NCI-H2171 treated with DMSO at 0.1 percent for 48 hours (cell line): ENCODE measurements at regions not wholly inside any gene's neighbourhood (a gene's known extent, or its start where the extent isn't known, plus 50 kb on each side); places are given as distances from the start of the nearest gene placed in this dataset.

Experiments
- DNase-seq: peaks from one replicate; lab custom pipeline; 2025; lab: John Stamatoyannopoulos, UW

DNA sequence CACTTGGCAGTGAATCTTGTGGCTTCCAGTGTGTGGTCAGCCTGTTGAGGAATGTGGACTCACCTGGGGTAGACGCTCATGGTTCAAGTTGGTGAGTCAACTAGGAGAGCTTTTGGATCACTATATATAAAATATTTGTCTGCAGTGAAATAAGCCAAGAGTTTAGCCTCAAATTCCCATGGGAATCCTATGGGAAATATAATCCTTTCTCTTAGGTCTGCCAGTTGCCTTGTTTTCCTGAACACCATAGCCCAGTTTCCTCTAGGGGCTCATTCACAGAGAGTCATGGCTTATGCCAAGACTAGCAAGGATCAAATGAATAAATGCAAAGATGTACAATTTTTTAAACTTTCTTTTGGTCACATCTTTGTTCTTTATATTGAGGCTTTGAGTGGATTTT is 100.1 kb upstream of the NPHP3 start:
- peak; percentile 86 for DNase-seq

DNA sequence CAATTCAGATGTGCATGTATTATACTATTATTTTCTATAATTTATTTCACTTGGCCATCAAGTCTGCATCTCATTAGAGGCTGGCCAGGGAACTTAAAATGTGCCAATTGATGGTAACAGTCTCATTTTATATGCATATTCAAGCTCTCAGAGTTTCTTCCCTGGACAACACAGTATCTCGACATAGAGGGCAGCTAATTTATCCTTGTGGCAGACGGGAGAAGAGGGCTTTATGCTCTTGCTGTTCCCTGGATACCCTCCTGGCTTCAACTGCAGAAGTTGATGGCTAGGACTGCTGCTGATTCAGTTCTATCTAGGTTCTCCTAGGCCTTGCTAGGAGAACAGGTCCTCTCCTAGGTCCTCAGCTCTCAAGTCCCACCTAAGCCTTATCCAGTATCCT is 99.1 kb upstream of the NPHP3 start:
- DNase-seq: no peak

DNA sequence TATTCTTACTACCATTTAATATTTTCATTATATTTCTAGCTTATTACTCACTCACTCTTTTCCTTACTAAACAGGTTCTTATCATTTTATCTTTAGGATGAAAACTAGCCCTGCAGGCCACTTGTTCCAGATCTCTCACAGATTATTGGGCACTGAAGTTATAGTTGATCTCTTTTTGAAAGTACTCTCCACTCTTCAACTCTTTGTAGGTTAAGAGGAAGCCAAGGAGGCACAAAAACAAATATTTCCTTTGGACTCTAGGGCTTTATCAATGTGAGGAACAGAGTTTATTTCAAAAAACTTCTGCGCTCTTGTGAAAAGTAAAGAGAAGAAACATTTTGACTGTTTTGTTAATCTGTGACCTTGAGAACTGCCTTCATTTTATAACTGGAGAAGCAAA is 96.0 kb upstream of the NPHP3 start:
- no peak for DNase-seq

DNA sequence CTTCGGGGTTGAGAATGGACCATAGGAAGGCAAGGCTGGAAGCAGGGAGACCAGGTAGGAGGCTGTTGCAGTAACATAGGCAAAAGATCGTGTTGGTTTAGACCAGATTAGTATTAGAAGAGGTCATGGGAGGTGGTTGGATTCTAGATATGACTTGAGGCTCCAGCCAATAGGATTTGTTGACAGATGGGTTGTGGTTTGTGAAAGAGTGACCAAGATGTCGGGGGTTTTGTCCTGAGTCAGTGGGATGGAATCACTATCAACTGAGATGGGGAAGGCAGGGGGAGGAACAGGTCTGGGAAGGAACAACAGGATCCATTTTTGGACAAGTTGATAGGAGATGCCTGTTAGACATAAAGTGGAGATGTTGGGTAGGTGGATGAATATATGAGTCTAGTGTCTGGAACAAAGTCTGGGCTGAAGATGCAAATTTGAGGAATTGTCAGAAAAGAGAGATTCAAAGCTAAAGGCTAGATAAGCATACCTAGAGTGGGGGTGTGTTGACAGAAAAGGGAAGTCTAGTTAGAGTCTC is 95.5 kb upstream of the NPHP3 start:
- no peak for DNase-seq

DNA sequence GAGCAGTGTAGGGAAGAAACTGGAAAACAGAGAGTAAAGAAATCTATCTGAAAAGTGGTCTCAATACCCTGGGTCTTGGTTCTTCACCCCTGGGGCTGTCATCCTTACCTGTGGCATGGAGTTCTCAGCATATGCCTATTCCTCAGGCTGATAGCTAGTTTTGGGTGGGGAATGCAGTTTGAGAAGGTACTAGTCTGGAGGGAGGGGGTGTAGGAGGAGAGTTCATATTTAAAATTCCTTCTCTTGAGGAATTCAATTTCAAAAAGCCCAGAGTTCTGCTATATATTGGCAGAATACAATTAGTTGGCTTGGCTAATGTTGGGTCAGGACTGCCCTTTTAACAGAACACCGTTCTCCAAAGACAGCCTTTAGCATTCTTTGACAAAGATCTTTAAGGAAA is 82.9 kb upstream of the NPHP3 start:
- no peak for DNase-seq

DNA sequence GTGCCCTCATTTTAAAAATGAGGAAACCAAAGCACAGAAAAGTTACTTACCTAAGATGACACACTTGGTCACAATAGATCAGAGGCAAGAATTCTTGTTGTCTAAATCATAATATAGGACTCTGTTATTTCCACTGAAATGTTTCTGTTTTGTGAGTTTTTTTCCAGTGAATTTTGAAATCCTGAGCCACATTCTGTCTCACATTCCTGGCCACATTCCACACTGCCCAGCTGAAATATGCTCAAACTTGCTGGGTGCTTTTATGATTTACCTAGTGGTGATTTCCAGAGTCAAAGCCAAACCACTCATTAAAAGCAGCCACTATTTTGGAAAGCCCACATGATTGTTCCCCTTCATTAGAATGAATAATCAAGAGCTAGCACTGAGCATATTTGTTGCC is 82.3 kb upstream of the NPHP3 start:
- DNase-seq: no peak

DNA sequence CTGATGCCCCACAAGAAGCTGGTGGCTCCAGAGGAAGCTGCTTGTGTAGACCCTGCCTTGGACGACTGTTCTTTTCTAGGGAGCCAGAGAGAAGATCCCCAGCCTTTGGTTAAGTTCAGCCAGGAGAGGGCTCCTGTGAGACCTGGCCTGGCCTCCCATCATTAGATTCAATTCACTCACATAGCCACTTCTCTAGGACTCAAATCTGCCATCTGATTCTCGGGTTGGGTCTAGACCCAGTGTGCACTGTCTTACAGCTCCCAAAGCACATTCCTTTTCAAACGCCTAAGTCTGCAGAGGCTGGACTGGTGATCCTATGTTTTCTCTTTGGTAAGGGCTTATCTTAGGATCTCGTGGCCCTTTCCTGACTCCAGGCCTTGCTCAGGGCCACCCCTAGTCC is 81.7 kb upstream of the NPHP3 start:
- DNase-seq: no peak

DNA sequence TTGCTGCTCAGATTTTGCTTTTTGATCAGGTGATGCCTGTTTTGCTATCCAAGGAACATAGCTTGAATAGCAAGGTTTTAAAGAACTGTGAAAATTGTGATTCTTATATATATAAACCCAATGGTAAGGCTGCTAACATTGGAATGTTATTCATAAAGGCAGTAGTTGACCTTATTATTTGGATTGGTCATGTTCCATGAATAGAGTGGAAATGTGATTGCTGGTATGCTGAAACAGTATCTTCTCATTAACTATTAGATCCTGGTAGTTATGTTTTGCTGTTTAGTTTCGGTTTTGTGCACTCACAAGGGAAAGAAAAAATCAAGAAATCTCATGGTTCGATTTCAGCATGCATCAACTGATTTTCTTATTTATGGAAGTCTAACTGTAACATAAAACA is 78.7 kb upstream of the NPHP3 start:
- no peak for DNase-seq

DNA sequence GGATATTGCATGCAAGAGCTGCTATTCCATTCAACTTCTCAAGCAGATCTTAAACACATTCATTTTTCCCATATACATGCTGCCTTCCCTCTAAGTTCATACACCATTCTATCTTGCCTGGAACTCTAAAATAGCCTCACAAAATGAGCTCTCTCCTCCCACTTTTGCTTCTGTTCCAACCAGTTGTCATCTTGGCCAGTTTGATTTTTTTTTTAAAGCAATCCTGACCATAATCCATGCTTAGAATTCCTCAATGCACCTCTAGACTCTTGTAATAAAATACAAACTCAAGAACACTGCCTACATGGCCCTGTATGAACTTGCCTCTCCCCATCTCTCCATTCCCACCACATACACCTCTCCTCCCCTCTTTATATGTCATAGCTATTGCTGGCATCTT is 68.6 kb upstream of the NPHP3 start:
- no peak for DNase-seq

DNA sequence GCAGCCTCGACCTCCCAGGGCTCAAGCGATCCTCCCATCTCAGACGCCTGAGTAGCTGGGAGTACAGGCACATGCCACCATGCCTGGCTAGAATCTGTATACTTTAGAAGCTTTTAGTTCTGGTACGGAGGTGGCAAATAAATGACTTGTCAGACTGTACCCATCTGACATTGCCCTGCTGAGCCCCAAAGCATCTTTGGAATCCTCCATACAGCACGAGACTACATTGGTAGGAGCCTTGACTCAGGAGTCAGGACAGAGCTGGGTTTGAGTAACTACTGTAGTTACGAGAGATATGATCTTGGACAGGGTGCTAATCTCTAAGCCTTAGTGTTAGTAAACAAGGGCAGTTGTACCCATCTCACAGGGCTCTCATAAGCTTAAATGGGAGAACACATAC is 67.8 kb upstream of the NPHP3 start:
- no peak for DNase-seq

DNA sequence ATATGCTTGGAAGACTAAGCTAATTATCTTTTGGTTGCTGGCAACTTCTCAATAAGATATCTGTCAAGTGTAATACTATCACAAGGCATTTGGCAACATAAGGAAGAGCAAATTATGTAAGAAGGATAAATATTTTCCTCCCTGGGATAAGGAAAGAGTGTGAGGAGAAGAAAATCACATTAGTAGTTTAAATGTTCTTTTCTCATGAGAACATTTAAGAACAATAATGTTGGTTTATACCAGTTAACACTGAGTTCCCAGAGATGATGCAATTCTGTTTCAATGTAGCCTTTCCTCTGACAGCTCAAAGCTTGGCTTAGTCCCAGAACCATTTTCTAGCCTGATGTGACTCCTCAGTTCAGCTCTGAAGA is 66.1 kb upstream of the NPHP3 start:
- DNase-seq: peak; percentile 49

DNA sequence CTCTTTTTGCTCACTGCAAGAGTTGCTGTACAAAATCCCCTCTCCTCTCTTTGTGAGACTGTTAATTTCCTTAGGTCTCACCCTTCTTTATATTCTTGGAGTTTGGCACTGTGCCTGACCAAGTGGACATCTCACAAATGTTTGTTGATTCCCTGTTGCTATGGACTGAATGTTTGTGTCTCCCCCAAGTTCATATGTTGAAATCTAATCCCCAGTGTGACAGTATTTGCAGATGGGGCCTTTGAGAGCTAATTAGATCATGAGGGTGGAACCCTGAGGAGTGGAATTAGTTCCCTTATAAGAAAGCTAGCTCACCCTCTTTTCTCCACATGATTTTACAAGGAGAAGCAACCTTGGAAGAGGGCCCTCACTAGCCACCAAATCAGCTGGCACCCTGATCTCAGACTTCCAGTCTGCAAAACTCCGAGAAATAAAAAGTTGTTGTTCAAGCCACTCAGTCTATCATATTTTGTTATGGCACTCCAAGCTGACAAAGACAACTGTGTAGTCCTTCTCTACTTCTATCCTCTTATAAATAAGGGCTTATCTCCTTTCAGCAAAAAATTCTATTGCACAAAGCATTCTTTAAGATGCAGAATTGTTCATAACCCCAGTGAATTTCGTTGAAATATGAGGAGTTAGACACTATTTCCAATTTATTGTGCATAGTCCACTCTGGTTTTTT is 65.5 kb upstream of the NPHP3 start:
- DNase-seq: peak; percentile 8

DNA sequence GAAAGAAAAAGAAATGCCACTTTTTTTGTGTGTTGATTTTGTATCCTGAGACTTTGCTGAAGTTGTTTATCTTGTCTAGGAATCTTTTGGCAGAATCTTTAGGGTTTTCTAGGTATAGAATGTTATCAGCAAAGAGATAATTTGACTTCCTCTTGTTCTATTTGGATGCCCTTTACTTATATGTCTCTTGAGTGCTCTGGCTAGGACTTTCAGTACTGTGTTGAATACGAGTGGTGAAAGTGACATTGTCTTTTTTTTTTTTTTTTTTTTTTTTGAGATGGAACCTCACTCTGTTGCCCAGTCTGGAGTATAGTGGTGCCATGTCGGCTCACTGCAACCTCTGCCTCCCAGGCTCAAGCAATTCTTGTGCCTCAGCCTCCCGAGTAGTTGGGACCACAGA is 64.7 kb upstream of the NPHP3 start:
- DNase-seq: no peak

DNA sequence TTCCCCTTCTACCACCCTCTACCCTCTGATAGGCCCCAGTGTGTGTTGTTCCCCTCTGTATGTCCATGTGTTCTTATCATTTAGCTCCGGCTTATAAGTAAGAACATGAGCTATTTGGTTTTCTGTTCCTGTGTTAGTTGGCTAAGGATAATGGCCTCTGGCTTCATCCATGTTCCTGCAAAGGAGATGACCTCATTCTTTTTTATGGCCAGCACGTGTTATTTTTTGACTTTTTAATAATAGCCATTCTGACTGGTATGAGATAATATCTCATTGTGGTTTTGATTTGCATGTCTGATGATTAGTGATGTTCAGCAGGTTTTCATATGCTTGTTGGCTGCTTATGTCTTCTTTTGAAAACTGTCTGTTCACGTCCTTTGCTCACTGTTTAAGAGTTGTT is 63.1 kb upstream of the NPHP3 start:
- DNase-seq: no peak

DNA sequence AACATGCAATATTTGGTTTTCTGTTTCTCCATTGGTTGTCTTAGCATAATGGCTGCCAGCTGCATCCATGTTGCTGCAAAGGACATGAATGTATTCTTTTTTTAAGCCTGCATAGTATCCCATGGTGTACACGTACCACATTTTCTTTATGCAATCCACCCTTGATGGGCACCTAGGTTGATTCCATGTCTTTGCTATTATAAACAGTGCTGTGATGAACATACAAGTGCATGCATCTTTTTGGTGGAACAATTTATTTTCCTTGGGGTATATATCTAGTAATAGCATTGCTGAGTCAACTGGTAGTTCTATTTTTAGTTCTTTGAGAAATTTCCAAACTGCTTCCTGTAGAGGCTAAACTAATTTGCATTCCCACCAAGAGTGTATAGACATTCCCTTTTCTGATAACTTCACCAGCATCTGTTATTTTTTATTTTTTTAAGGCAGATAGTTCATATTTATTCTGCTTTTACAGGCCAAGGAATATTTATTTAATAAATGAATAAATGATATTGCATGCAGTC is 62.4 kb upstream of the NPHP3 start:
- DNase-seq: no peak

DNA sequence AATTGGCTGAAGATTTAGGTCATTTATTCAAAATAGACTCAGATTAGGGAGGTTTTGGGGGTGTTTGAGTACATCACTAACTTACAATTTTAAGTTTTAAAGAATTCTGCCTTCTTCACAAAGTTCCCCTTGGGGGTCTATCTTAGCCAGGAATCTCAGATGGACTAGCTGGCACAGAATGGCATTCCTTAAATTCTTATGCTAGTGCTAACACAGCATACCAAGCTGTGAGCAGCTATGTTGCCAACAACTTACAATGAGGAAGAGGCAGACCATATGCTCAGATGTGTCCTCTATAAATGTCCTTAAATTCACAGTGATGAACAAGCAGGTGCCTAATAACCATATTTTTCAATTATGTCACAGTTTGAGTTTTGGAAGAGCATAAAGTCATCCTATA is 60.9 kb upstream of the NPHP3 start:
- DNase-seq: no peak

DNA sequence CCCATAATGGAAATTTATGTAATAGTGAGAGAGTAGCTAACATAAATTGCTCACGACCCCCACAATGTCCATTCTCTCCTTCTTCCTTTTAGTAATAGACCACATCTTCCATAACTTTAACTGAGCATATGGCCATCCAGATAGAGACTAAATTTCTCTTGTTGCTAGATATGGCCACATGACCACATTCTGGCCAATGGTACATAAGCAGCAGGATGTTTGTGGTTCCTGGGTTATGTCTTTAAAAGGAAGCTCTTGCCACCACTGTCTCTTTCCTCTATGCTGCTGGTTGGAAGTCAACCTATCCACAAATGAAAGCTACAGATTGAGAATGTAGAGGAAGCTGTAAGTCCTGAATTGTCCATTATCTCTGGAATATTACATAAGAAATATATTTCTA is 59.7 kb upstream of the NPHP3 start:
- no peak for DNase-seq

DNA sequence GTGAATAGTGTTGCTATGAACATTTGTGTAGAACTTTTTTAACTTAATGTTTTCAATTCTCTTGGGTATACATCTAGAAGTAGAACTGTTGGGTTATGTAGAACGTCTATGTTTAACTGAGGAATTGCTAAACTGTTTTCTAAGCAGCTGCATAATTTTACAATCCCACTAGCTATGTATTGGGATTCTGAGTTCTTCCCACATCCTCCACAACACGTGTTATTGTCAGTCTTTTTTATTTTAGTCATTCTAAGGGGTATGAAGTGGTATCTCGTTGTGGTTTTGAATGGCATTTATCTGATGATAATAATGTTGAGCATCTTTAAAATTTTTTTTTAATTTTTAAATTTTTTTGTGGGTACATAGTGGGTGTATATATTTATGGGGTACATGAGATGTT is 55.0 kb upstream of the NPHP3 start:
- no peak for DNase-seq

DNA sequence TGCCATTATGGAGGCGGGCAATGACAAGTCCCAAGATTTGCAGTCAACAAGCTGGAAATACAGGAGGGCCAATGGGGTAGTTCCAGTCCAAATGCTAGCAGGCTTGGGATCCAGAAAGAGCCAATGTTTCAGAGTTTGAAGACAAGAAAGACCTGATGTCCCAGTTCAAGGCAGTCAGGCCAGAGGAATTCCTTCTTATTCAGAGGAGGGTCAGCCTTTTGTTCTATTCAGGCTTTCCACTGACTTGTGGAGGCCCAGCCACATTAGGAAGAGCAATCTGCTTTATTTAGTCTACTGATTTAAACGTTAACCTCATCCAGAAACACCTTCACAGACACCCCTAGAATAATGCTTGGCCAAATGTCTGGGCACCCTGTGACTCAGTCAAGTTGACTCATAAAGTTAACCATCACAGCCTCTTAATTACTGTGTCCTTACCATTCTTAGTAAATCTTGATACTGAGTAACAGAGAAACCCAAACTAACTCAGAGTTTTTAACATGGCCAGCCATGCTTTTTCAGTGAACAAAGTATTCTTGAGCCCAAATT is 50.9 kb upstream of the NPHP3 start:
- DNase-seq: no peak

DNA sequence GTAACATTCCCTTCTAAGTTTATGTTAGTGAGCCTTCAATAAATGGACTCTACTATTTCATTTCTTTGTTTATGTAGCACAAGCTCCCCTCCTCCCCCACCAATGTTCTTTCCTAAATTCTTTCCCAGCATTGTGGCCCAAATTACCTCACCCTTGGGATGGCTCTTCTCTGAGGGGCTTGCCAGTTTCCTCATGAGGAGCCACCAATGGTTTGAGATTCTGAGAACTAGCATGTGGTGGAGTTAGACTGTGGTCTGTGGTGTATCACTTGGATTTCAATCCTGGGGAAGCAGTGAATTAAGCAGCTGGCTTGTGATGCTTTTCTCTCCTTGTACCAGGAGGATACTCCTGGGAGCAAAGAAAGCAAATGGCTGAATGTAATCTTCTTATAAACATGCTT is 50.0 kb upstream of the NPHP3 start:
- DNase-seq: no peak
